Adrenal gland (tissue), 9 donors: ENCODE measurements at regions not wholly inside any gene's neighbourhood (a gene's known extent, or its start where the extent isn't known, plus 50 kb on each side); places are given as distances from the start of the nearest gene placed in this dataset.

ENCODE experiments used
- DNase-seq, 7 donors: peaks; one replicate each; pipeline ENCODE4 v3.0.0-alpha.2; 2019 to 2020
- H3K27ac ChIP-seq, 5 donors: fragments of 200-600 bp; sonication (generic) in 4 of 5; 1 replicate in 3 of 5; 2 replicates in 2 of 5; pipeline versions ENCODE4 v1.5.1 to v1.8.0; 2016 to 2020; ENCODE audit warnings: mild to moderate bottlenecking in 1 of 5
- H3K27me3 ChIP-seq: fragments of 200-600 bp; 2 replicates; pipeline ENCODE4 v1.8.0; 2021
- H3K36me3 ChIP-seq, 2 donors: fragments of 200-600 bp; replicated peaks in 1 of 2; 1 replicate in 1 of 2; 2 replicates in 1 of 2; pipeline versions ENCODE4 v1.5.1 to v1.8.0; 2018 to 2022
- H3K4me1 ChIP-seq, 2 donors: fragments of 200-600 bp; replicated peaks in 1 of 2; 1 replicate in 1 of 2; 2 replicates in 1 of 2; pipeline versions ENCODE4 v1.5.1 to v1.8.0; 2018 to 2021
- H3K4me3 ChIP-seq, 4 donors: fragments of 200-600 bp; sonication (generic) in 3 of 4; one replicate each; pipeline ENCODE4 v1.5.1; 2016 to 2018
- H3K9me3 ChIP-seq, 3 donors: fragments of 200-600 bp; sonication (generic) in 1 of 3; replicated peaks in 1 of 3; 1 replicate in 2 of 3; 2 replicates in 1 of 3; pipeline versions ENCODE4 v1.5.1 to v1.8.0; 2016 to 2021
- CTCF ChIP-seq, 6 experiments: fragments of 450-650 bp in 4 of 6; fragments of 200-600 bp in 2 of 6; sonication (generic) in 1 of 6; IDR thresholded peaks; 1 replicate in 5 of 6; 2 replicates in 1 of 6; pipeline versions ENCODE4 v1.5.1 to v1.8.0; 2016 to 2021; ENCODE audit warnings: antibody characterized with exemption in 6 of 6, mild to moderate bottlenecking in 2 of 6, moderate library complexity in 1 of 6
- POLR2A ChIP-seq, 2 donors: fragments of 450-650 bp; IDR thresholded peaks; one replicate each; pipeline ENCODE4 v1.6.1; 2017; ENCODE audit warnings: antibody characterized with exemption in 2 of 2, mild to moderate bottlenecking in 2 of 2, moderate library complexity in 1 of 2
- WGBS, 4 donors: extraction: QIAGEN DNeasy Blood & Tissue Kit in 2 of 4; methylation state at CpG; one replicate each; pipeline versions ENCODE4 v1.1.5 to v1.1.7; 2013 to 2017; 5-methylcytosine and 5-hydroxymethylcytosine counted together
- intact Hi-C, 2 donors: fragments of 100-400 bp; cut with DNase I; formaldehyde crosslinking; loops; one replicate each; pipeline versions ENCODE4 v1.14.1 to v1.15.0; 2022 to 2023
- donor health status: healthy with polysubstance abuse.
- donor health status: Bipolar disorder and iron deficiency.
- donor health status: DM: yes; HTN: yes; CAD: no.
- donor health status: DM: no; HTN: no; CAD: no.
- donor health status: DM: no; HTN: no; CAD: no.

GRCh38 chr6:105951322-105951721 is 134.8 kb upstream of the PRDM1 start:
- no peak overlapping the region for H3K4me3 ChIP-seq
- H3K36me3 ChIP-seq: no peaks in the 10 kb centered on the region
- no peaks in the 10 kb centered on the region for H3K4me1 ChIP-seq
- WGBS, 4 donors: 85 to 90% (median 88%) methylated on average over 4 of the region's 4 CpGs
- DNase-seq: no peak
- H3K27me3 ChIP-seq: no peaks in the 10 kb centered on the region
- intact Hi-C loops: no loop called here
- H3K27ac ChIP-seq: no peak overlapping the region
- H3K9me3 ChIP-seq: no peaks in the 10 kb centered on the region
- no peak for TF ChIP-seq POLR2A (IDR thresholded peaks at IDR 0.05)
- no peak for TF ChIP-seq CTCF (IDR thresholded peaks at IDR 0.05)

- no peaks in the 10 kb centered on the region for H3K9me3 ChIP-seq
- no peak overlapping the region for H3K4me3 ChIP-seq
- intact Hi-C loops: no loop called here
- TF ChIP-seq POLR2A (IDR thresholded peaks at IDR 0.05) (no peak), CTCF (IDR thresholded peaks at IDR 0.05) (no peak)
- H3K27ac ChIP-seq: no peak overlapping the region
- DNase-seq: no peak
- no peaks in the 10 kb centered on the region for H3K36me3 ChIP-seq
- 57 to 71% (median 67%) methylated on average over 2 of the region's 2 CpGs for WGBS, 4 donors
- no peaks in the 10 kb centered on the region for H3K4me1 ChIP-seq
- H3K27me3 ChIP-seq: no peaks in the 10 kb centered on the region
These were observed 136.3 kb upstream of the PRDM1 start for GRCh38 chr6:105949869-105950268.

DNA sequence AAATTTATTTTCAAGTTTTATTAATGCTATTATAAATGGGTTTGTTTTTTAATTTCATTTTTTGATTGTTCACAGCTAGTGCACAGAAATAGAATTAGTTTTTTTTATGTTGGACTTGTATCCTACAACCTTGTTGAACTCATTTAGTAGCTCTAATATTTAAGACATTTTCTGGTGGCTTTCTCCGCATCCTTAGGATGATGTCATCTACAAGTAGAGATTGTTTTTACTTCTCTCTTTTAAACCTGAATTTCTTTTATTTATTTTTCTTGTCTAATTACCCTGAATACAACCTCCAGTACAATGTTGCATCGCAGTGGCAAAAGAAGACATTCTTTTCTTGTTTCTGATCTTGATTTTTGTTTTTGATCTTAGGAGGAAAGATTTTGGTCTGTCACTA is 142.6 kb upstream of the PRDM1 start:
- Histone ChIP-seq H3K4me1 (no peaks in the 10 kb centered on the region), H3K36me3 (no peaks in the 10 kb centered on the region), H3K9me3 (no peaks in the 10 kb centered on the region), H3K4me3 (no peak overlapping the region), H3K27me3 (no peaks in the 10 kb centered on the region), H3K27ac (no peak overlapping the region)
- WGBS, 4 donors: 79 to 83% (median 80%) methylated on average over 2 of the region's 2 CpGs
- intact Hi-C loops: no loop called here
- no peak for DNase-seq
- TF ChIP-seq CTCF (IDR thresholded peaks at IDR 0.05): no peak
- TF ChIP-seq POLR2A (IDR thresholded peaks at IDR 0.05): no peak

GRCh38 chr6:105941621-105942412 is 144.3 kb upstream of the PRDM1 start:
- Histone ChIP-seq H3K4me3 (no peak overlapping the region), H3K4me1 (no peaks in the 10 kb centered on the region), H3K27me3 (no peaks in the 10 kb centered on the region), H3K36me3 (no peaks in the 10 kb centered on the region), H3K9me3 (no peaks in the 10 kb centered on the region), H3K27ac (no peak overlapping the region)
- no peak for TF ChIP-seq CTCF (IDR thresholded peaks at IDR 0.05)
- TF ChIP-seq POLR2A (IDR thresholded peaks at IDR 0.05): no peak
- 69 to 95% (median 84%) methylated on average over 2 of the region's 2 CpGs for WGBS, 4 donors
- no peak for DNase-seq
- intact Hi-C loops: no loop called here
